GM12878 (cell line): ENCODE measurements at regions not wholly inside any gene's neighbourhood (a gene's known extent, or its start where the extent isn't known, plus 50 kb on each side); places are given as distances from the start of the nearest gene placed in this dataset.

Source experiments
- ATAC-seq: fragments of 200-7000 bp; cut with Tn5 transposase; 3 replicates; pipeline ENCODE4 v1.9.1; 2020; ENCODE audit warnings: mild to moderate bottlenecking, moderate library complexity
- BruUV-seq: library from RNA; stranded (reverse); fragments of 400-500 nt; replicated peaks from 2 replicates; lab custom pipeline; 2021; lab: Mats Ljungman, UMichigan
- CTCF ChIA-PET: fragments of 300-600 bp; sonication (Branson Sonifier 250); formaldehyde crosslinking; extraction: SDS; loops from one replicate; lab custom pipeline; 2021; ENCODE audit warnings: inconsistent platforms; lab: Yijun Ruan, JAX
- POLR2A ChIA-PET: fragments of 350-600 bp; formaldehyde crosslinking; extraction: SDS; loops from one replicate; lab custom pipeline; 2021; ENCODE audit warnings: inconsistent platforms; lab: Charles Lee
- RAD21 ChIA-PET: fragments of 300-600 bp; sonication (Branson Sonifier 250); formaldehyde crosslinking; loops from one replicate; lab custom pipeline; 2023; ENCODE audit warnings: antibody characterized with exemption; ENCODE audit not compliant: unreplicated experiment; lab: Charles Lee
- SMC1A ChIA-PET: fragments of 300-600 bp; sonication (Branson Sonifier 250); formaldehyde crosslinking; loops from one replicate; lab custom pipeline; 2023; ENCODE audit not compliant: unreplicated experiment, uncharacterized antibody; lab: Charles Lee
- DNase-seq: peaks from one replicate; pipeline ENCODE4 v3.0.0-alpha.2; 2011; ENCODE audit warnings: low read depth, low spot score
- FAIRE-seq: peaks from 3 replicates; lab custom pipeline; 2011; peaks lifted over from hg19 to GRCh38; lab: Jason Lieb, UNC
- H2AFZ ChIP-seq: 2 replicates; pipeline ENCODE4 v1.6.0; 2011; ENCODE audit warnings: low read depth, low read length, control low read depth; ENCODE audit not compliant: control insufficient read depth
- H3K27ac ChIP-seq: 2 replicates; pipeline ENCODE4 v1.5.1; 2011; ENCODE audit warnings: control low read depth; ENCODE audit not compliant: control insufficient read depth, insufficient read depth
- H3K27me3 ChIP-seq, 2 experiments: replicated peaks in 1 of 2; 2 replicates each; pipeline versions ENCODE4 v1.6.0 to v1.6.1; 2011; ENCODE audit warnings: low read length in 1 of 2; ENCODE audit not compliant: control insufficient read depth in 2 of 2, insufficient read depth in 2 of 2
- H3K36me3 ChIP-seq, 2 experiments: 2 replicates each; pipeline ENCODE4 v1.5.1; 2011; ENCODE audit warnings: low read length in 1 of 2; ENCODE audit not compliant: control insufficient read depth in 2 of 2, insufficient read depth in 2 of 2
- H3K4me1 ChIP-seq: 2 replicates; pipeline ENCODE4 v1.6.1; 2011; ENCODE audit warnings: mild to moderate bottlenecking, low read length, moderate library complexity, mixed read lengths; ENCODE audit not compliant: control insufficient read depth, insufficient read depth
- H3K4me2 ChIP-seq: 2 replicates; pipeline ENCODE4 v1.6.0; 2011; ENCODE audit warnings: control low read depth; ENCODE audit not compliant: control insufficient read depth, insufficient read depth
- H3K4me3 ChIP-seq: fragments of 200-600 bp; sonication (generic); 2 replicates; pipeline ENCODE4 v1.5.1; 2016
- H3K79me2 ChIP-seq: 2 replicates; pipeline ENCODE4 v1.6.0; 2011; ENCODE audit warnings: low read length; ENCODE audit not compliant: control insufficient read depth, insufficient read depth
- H3K9ac ChIP-seq: 2 replicates; pipeline ENCODE4 v1.8.0; 2011; ENCODE audit warnings: low read length, control low read depth, mixed read lengths; ENCODE audit not compliant: control insufficient read depth, insufficient read depth
- H3K9me3 ChIP-seq: replicated peaks from 3 replicates; pipeline ENCODE4 v1.5.1; 2011; ENCODE audit warnings: mild to moderate bottlenecking, low read length; ENCODE audit not compliant: control insufficient read depth, insufficient read depth
- H4K20me1 ChIP-seq: 2 replicates; pipeline ENCODE4 v1.6.0; 2011; ENCODE audit not compliant: control insufficient read depth, insufficient read depth
- BACH1 ChIP-seq: fragments of 450-650 bp; IDR thresholded peaks from 2 replicates; pipeline ENCODE4 v1.6.1; 2017; ENCODE audit warnings: mild to moderate bottlenecking, borderline replicate concordance
- CEBPB ChIP-seq, 2 experiments: fragments of 150-350 bp in 1 of 2; IDR thresholded peaks; 2 replicates each; pipeline ENCODE4 v1.6.1; 2012 to 2014; ENCODE audit warnings: low read depth in 2 of 2, low read length in 2 of 2, borderline replicate concordance in 1 of 2, inconsistent platforms in 1 of 2
- CEBPZ ChIP-seq: fragments of 150-350 bp; IDR thresholded peaks from 2 replicates; pipeline ENCODE4 v1.6.1; 2016; ENCODE audit warnings: low read depth, low read length
- MLLT1 ChIP-seq: fragments of 450-650 bp; IDR thresholded peaks from 2 replicates; pipeline ENCODE4 v1.6.1; 2016; ENCODE audit warnings: mild to moderate bottlenecking
- MYC ChIP-seq: IDR thresholded peaks from 2 replicates; pipeline ENCODE4 v1.6.1; 2011; ENCODE audit warnings: mild to moderate bottlenecking, low read length, moderate library complexity, inconsistent platforms; ENCODE audit not compliant: insufficient read depth, insufficient replicate concordance, insufficient read length, severe bottlenecking
- NR2C1 ChIP-seq: fragments of 450-650 bp; IDR thresholded peaks from 2 replicates; pipeline ENCODE4 v1.6.1; 2017; ENCODE audit warnings: antibody characterized with exemption, mild to moderate bottlenecking, moderate library complexity
- PML ChIP-seq: IDR thresholded peaks from 2 replicates; pipeline ENCODE4 v1.6.1; 2012; ENCODE audit warnings: low read length, inconsistent platforms
- RCOR1 ChIP-seq: conservative IDR thresholded peaks from 2 replicates; pipeline ENCODE4 v1.6.1; 2012; ENCODE audit warnings: low read depth, low read length, improper control_type of control experiment
- SMAD1 ChIP-seq: fragments of 450-650 bp; IDR thresholded peaks from 2 replicates; pipeline ENCODE4 v1.6.1; 2018; ENCODE audit warnings: mild to moderate bottlenecking, low read depth; ENCODE audit not compliant: partially characterized antibody
- SPI1 ChIP-seq: IDR thresholded peaks from 2 replicates; pipeline ENCODE4 v1.6.1; 2011; ENCODE audit warnings: low read depth, mild to moderate bottlenecking, low read length, moderate library complexity, borderline replicate concordance; ENCODE audit not compliant: insufficient read depth
- SREBF2 ChIP-seq: IDR thresholded peaks from 2 replicates; pipeline ENCODE4 v1.6.1; 2012; ENCODE audit warnings: mild to moderate bottlenecking, low read length
- SUPT20H ChIP-seq: IDR thresholded peaks from 2 replicates; pipeline ENCODE4 v1.6.1; 2011; ENCODE audit warnings: low read depth, mild to moderate bottlenecking, low read length, moderate library complexity, borderline replicate concordance; ENCODE audit not compliant: control insufficient read depth
- ZNF217 ChIP-seq: fragments of 450-650 bp; IDR thresholded peaks from 2 replicates; pipeline ENCODE4 v1.6.1; 2017; ENCODE audit warnings: antibody characterized with exemption, mild to moderate bottlenecking
- WGBS: methylation state at CpG from one replicate; pipeline ENCODE4 v1.1.6; 2016; ENCODE audit warnings: low lambda C conversion rate; ENCODE audit not compliant: insufficient replicate concordance, insufficient coverage; ENCODE audit errors: missing lambda C conversion rate; 5-methylcytosine and 5-hydroxymethylcytosine counted together
- in situ Hi-C: fragments of 300-500 bp; cut with MboI; formaldehyde crosslinking; loops from 9 replicates; pipeline ENCODE4 v1.14.3; 2018; ENCODE audit warnings: mixed read lengths
- intact Hi-C: fragments of 100-400 bp; cut with micrococcal nuclease; formaldehyde crosslinking; loops from one replicate; pipeline ENCODE4 v1.14.2; 2022; ENCODE audit not compliant: unreplicated experiment

GRCh38 chr20:9923648-9924047 is 84.8 kb upstream of the PAK5 start:
- H3K27me3 ChIP-seq: no peaks in the 10 kb centered on the region
- H3K79me2 ChIP-seq: no peaks in the 10 kb centered on the region
- H4K20me1 ChIP-seq: no peaks in the 10 kb centered on the region
- DNase-seq (no peak), ATAC-seq (no peak), FAIRE-seq (no peak)
- ChIA-PET POLR2A (no interaction called here), RAD21 (interaction anchor here (0.8 kb wide), 1 partner anchor 1166 kb away, joined by 3 read pairs; no protein-coding TSS in a partner anchor), SMC1A (interaction anchor here (1.4 kb wide), 1 partner anchor 21 kb away, joined by 4 read pairs; no protein-coding TSS in a partner anchor), CTCF (interaction anchor here (1.2 to 6.6 kb wide), 2 partner anchors 10 to 20 kb away, joined by 3 to 34 read pairs; no protein-coding TSS in a partner anchor)
- H3K4me3 ChIP-seq: no peak overlapping the region
- no peak for TF ChIP-seq SREBF2
- no peak for TF ChIP-seq MYC
- BruUV-seq: no TSS peak
- peaks cover 20% of the 10 kb centered on the region for H3K4me1 ChIP-seq
- H3K4me2 ChIP-seq: no peak overlapping the region
- H3K36me3 ChIP-seq: no peaks in the 10 kb centered on the region
- in situ Hi-C loops (no loop called here), intact Hi-C loops (no loop called here)
- no peaks in the 10 kb centered on the region for H3K9me3 ChIP-seq
- WGBS: 17% methylated on average over 4 of the region's 4 CpGs
- no peak overlapping the region for H3K27ac ChIP-seq
- no peak overlapping the region for H2AFZ ChIP-seq
- no peak overlapping the region for H3K9ac ChIP-seq

- RAD21 ChIA-PET: no interaction called here
- Histone ChIP-seq H3K4me2 (no peak overlapping the region), H3K36me3 (no peaks in the 10 kb centered on the region), H4K20me1 (no peaks in the 10 kb centered on the region), H2AFZ (no peak overlapping the region), H3K9ac (no peak overlapping the region), H3K27me3 (no peaks in the 10 kb centered on the region), H3K4me3 (no peak overlapping the region), H3K79me2 (no peaks in the 10 kb centered on the region), H3K27ac (no peak overlapping the region), H3K9me3 (no peaks in the 10 kb centered on the region), H3K4me1 (peaks cover 17% of the 10 kb centered on the region)
- 62% methylated on average over 2 of the region's 2 CpGs for WGBS
- CTCF ChIA-PET: interaction anchor here (6.6 kb wide), 1 partner anchor 8 kb away, joined by 34 read pairs; no protein-coding TSS in a partner anchor
- SMC1A ChIA-PET: no interaction called here
- FAIRE-seq: no peak
- DNase-seq: no peak
- no TSS peak for BruUV-seq
- intact Hi-C loops: no loop called here
- in situ Hi-C loops: no loop called here
- TF ChIP-seq PML (no peak), SMAD1 (no peak), RCOR1 (no peak), NR2C1 (no peak), SUPT20H (no peak), CEBPZ (no peak), CEBPB (IDR thresholded peaks at IDR 0.05; ENCODE audit: borderline replicate concordance in 1 of 2, low read depth in 2 of 2, low read length in 2 of 2) (no peak), ZNF217 (no peak), MLLT1 (no peak), SPI1 (no peak), BACH1 (no peak)
- POLR2A ChIA-PET: no interaction called here
- no peak for ATAC-seq
These were observed 82.0 kb upstream of the PAK5 start for GRCh38 chr20:9920866-9921265.
